ENCODE measurements at regions not wholly inside any gene's neighbourhood (a gene's known extent, or its start where the extent isn't known, plus 50 kb on each side); places are given as distances from the start of the nearest gene placed in this dataset.

GRCh38 chr22:23519442-23520157 lies 60.5 kb downstream of the IGLL1 start:
- WGBS (ENCODE audit: low lambda C conversion rate) = 100% methylated on average over 8 of the region's 11 CpGs
- H3K27ac ChIP-seq (ENCODE audit: extremely low read length, insufficient read depth, low read length) = peak overlapping the region; percentile 100
- TF ChIP-seq HDAC2 (CRISPR knock-in tag; IDR thresholded peaks at IDR 0.05) (peak; percentile 34; the same call in 1 of the 2 replicates), KDM1A (CRISPR knock-in tag; IDR thresholded peaks at IDR 0.05) (peak; percentile 85; the same call in 1 of the 2 replicates), ZNF768 (CRISPR knock-in tag; IDR thresholded peaks at IDR 0.05) (peak; percentile 81), ZMYM3 (CRISPR knock-in tag; IDR thresholded peaks at IDR 0.05) (peak; percentile 86), MIXL1 (CRISPR knock-in tag; IDR thresholded peaks at IDR 0.05) (no peak), ZFP36 (IDR thresholded peaks at IDR 0.05; ENCODE audit: borderline replicate concordance, low read depth, low read length, partially characterized antibody) (no peak), ADNP (CRISPR knock-in tag; IDR thresholded peaks at IDR 0.05) (peak; percentile 83), SAFB2 (CRISPR knock-in tag; IDR thresholded peaks at IDR 0.05; ENCODE audit: borderline replicate concordance, low read depth) (no peak), ZNF629 (CRISPR knock-in tag; conservative IDR thresholded peaks at IDR 0.05) (peak; percentile 98), TP53 (CRISPR knock-in tag; conservative IDR thresholded peaks at IDR 0.05) (no peak)
- no peaks in the 10 kb centered on the region for H3K9me3 ChIP-seq (ENCODE audit: low read length)
- H3K79me2 ChIP-seq (ENCODE audit: insufficient read depth, low read length) = no peaks in the 10 kb centered on the region
- no peak overlapping the region for H3K4me3 ChIP-seq (replicated peaks in 1 of 3; ENCODE audit: insufficient read depth in 1 of 3, low read depth in 2 of 3, low read length in 3 of 3)
- H3K9ac ChIP-seq (ENCODE audit: insufficient read depth, low read depth, low read length) = no peak overlapping the region
- ChIA-PET CTCF (ENCODE audit: low intra/inter-chr PET ratio, low total read pairs) (no interaction called here), POLR2A (no interaction called here)
- no peak overlapping the region for H3K4me2 ChIP-seq (ENCODE audit: low read depth, low read length)
- H4K20me1 ChIP-seq (ENCODE audit: insufficient read depth, low read length) = no peaks in the 10 kb centered on the region
- no peak for ATAC-seq
- H2AFZ ChIP-seq (ENCODE audit: low read length) = no peak overlapping the region
- H3K4me1 ChIP-seq (ENCODE audit: insufficient read depth, low read length) = peaks cover 88% of the 10 kb centered on the region
- no peak for FAIRE-seq
- no TSS peak for BruUV-seq (replicated peaks)
- H3K27me3 ChIP-seq (ENCODE audit: control insufficient read depth in 1 of 2, insufficient read depth in 2 of 2, low read length in 2 of 2) = no peaks in the 10 kb centered on the region
- intact Hi-C loops (cut with micrococcal nuclease; ENCODE audit: unreplicated experiment) = no loop called here
- DNase-seq (ENCODE audit: low spot score) = no peak
- no peaks in the 10 kb centered on the region for H3K36me3 ChIP-seq (replicated peaks in 1 of 2; ENCODE audit: control insufficient read depth in 1 of 2, insufficient read depth in 2 of 2, low read length in 2 of 2)
- in situ Hi-C loops (cut with HindIII; ENCODE audit: extremely low pct_ligation_motif_present, low pct_unique_long_range_greater_than_20kb) = no loop called here
